PC-3 (cell line): ENCODE measurements at regions not wholly inside any gene's neighbourhood (a gene's known extent, or its start where the extent isn't known, plus 50 kb on each side); places are given as distances from the start of the nearest gene placed in this dataset.

Experiments
- ATAC-seq: fragments of 200-7000 bp; cut with Tn5 transposase; 2 replicates; pipeline ENCODE4 v1.9.1; 2020; ENCODE audit warnings: mild to moderate bottlenecking, moderate library complexity
- BruUV-seq: library from RNA; stranded (reverse); fragments of 400-500 nt; replicated peaks from 2 replicates; lab custom pipeline; 2021; lab: Mats Ljungman, UMichigan
- CTCF ChIA-PET: fragments of 300-600 bp; sonication (Branson Sonifier 250); formaldehyde crosslinking; loops from one replicate; lab custom pipeline; 2022; ENCODE audit warnings: antibody characterized with exemption; lab: Charles Lee
- POLR2A ChIA-PET: fragments of 300-600 bp; sonication (Branson Sonifier 250); formaldehyde crosslinking; loops from one replicate; lab custom pipeline; 2022; ENCODE audit warnings: antibody characterized with exemption; ENCODE audit not compliant: unreplicated experiment; lab: Charles Lee
- DNase-seq: peaks from one replicate; pipeline ENCODE4 v3.0.0-alpha.2; 2015
- H2AFZ ChIP-seq: fragments of 300-600 bp; sonication (generic); 2 replicates; pipeline ENCODE4 v1.6.0; 2016; ENCODE audit warnings: antibody characterized with exemption, low read length
- H3F3A ChIP-seq: fragments of 300-600 bp; sonication (generic); one replicate; pipeline ENCODE4 v1.6.0; 2017; ENCODE audit warnings: antibody characterized with exemption, low read length, control low read depth, mild to moderate bottlenecking; ENCODE audit not compliant: unreplicated experiment
- H3K27ac ChIP-seq: fragments of 300-600 bp; sonication (generic); 2 replicates; pipeline ENCODE4 v1.5.1; 2016; ENCODE audit warnings: mild to moderate bottlenecking, low read length
- H3K27me3 ChIP-seq: fragments of 300-600 bp; sonication (generic); 2 replicates; pipeline ENCODE4 v1.6.1; 2016; ENCODE audit warnings: low read length, mixed read lengths
- H3K36me3 ChIP-seq: fragments of 300-600 bp; sonication (generic); 2 replicates; pipeline ENCODE4 v1.6.1; 2016; ENCODE audit warnings: low read depth, mixed run types, low read length, mixed read lengths
- H3K4me1 ChIP-seq: fragments of 300-600 bp; sonication (generic); 2 replicates; pipeline ENCODE4 v1.5.1; 2016; ENCODE audit warnings: low read length; ENCODE audit not compliant: insufficient read depth
- H3K4me2 ChIP-seq: fragments of 300-600 bp; sonication (generic); 2 replicates; pipeline ENCODE4 v1.6.0; 2016; ENCODE audit warnings: low read length
- H3K4me3 ChIP-seq: fragments of 300-600 bp; sonication (generic); 2 replicates; pipeline ENCODE4 v1.5.1; 2016; ENCODE audit warnings: mild to moderate bottlenecking, low read length, mixed read lengths
- H3K79me2 ChIP-seq: fragments of 300-600 bp; sonication (generic); 2 replicates; pipeline ENCODE4 v1.6.1; 2017; ENCODE audit warnings: low read length, mixed read lengths
- H3K9ac ChIP-seq: fragments of 300-600 bp; sonication (generic); 2 replicates; pipeline ENCODE4 v1.6.0; 2016; ENCODE audit warnings: mild to moderate bottlenecking, low read length
- H3K9me2 ChIP-seq: fragments of 300-600 bp; sonication (generic); replicated peaks from 2 replicates; pipeline ENCODE4 v1.6.1; 2016; ENCODE audit warnings: mixed run types, low read length, mixed read lengths
- H3K9me3 ChIP-seq: fragments of 300-600 bp; sonication (generic); 2 replicates; pipeline ENCODE4 v1.6.1; 2016; ENCODE audit warnings: low read length, mixed read lengths
- H4K20me1 ChIP-seq: fragments of 300-600 bp; sonication (generic); 2 replicates; pipeline ENCODE4 v1.6.1; 2016; ENCODE audit warnings: low read length, mixed read lengths
- CTCF ChIP-seq: fragments of 300-600 bp; sonication (generic); conservative IDR thresholded peaks from 2 replicates; pipeline ENCODE4 v1.5.1; 2017; ENCODE audit warnings: antibody characterized with exemption, low read depth, mild to moderate bottlenecking, low read length
- EZH2 ChIP-seq: fragments of 300-600 bp; sonication (generic); IDR thresholded peaks from one replicate; pipeline ENCODE4 v1.6.1; 2017; ENCODE audit warnings: antibody characterized with exemption, mild to moderate bottlenecking, low read length; ENCODE audit not compliant: unreplicated experiment
- EZH2phosphoT487 ChIP-seq: fragments of 300-600 bp; sonication (generic); IDR thresholded peaks from 2 replicates; pipeline ENCODE4 v1.6.1; 2018; ENCODE audit warnings: mild to moderate bottlenecking, antibody characterized with exemption, low read length, borderline replicate concordance
- intact Hi-C: fragments of 100-400 bp; cut with micrococcal nuclease; formaldehyde crosslinking; loops from 2 replicates; pipeline ENCODE4 v1.9.0; 2023

GRCh38 chr5:97627272-97627671 lies 444.2 kb upstream of the RIOK2 start:
- H3K27me3 ChIP-seq: no peaks in the 10 kb centered on the region
- POLR2A ChIA-PET: no interaction called here
- intact Hi-C loops: no loop called here
- no peak for TF ChIP-seq CTCF
- TF ChIP-seq EZH2: no peak
- no peak for TF ChIP-seq EZH2phosphoT487
- H4K20me1 ChIP-seq: no peaks in the 10 kb centered on the region
- no peaks in the 10 kb centered on the region for H3K4me1 ChIP-seq
- no peaks in the 10 kb centered on the region for H3K36me3 ChIP-seq
- BruUV-seq: no TSS peak
- ATAC-seq (no peak), DNase-seq (no peak)
- H3K79me2 ChIP-seq: no peaks in the 10 kb centered on the region
- H3K9me2 ChIP-seq: no peaks in the 10 kb centered on the region
- H2AFZ ChIP-seq: no peak overlapping the region
- H3K9ac ChIP-seq: no peak overlapping the region
- H3K4me2 ChIP-seq: no peak overlapping the region
- H3K9me3 ChIP-seq: no peaks in the 10 kb centered on the region
- no peaks in the 10 kb centered on the region for H3F3A ChIP-seq
- H3K27ac ChIP-seq: no peak overlapping the region
- no peak overlapping the region for H3K4me3 ChIP-seq
- CTCF ChIA-PET: no interaction called here

DNA sequence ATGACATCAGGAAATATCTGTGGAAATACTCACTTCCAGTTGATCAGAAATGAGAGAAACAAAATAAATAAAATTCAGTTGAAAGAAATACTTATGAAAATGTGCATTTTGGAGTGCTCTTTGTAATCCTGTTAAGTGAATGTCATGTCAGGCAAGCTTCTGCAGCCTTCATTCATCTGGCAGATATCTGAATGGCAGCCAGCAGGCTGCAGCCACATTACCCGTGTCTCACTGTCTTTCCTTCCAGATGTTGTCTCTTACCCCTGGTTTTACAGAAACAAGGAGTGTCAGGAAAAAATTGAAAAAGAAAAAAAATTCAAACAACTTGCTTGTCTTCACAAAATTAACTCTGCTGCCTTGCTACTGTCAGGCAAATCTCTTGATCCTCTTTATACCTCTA lies 445.0 kb upstream of the RIOK2 start:
- BruUV-seq: no TSS peak
- Histone ChIP-seq H3K27ac (no peak overlapping the region), H3K9ac (no peak overlapping the region), H4K20me1 (no peaks in the 10 kb centered on the region), H3F3A (no peaks in the 10 kb centered on the region), H2AFZ (no peak overlapping the region), H3K79me2 (no peaks in the 10 kb centered on the region), H3K4me2 (no peak overlapping the region), H3K9me2 (no peaks in the 10 kb centered on the region), H3K4me1 (no peaks in the 10 kb centered on the region), H3K9me3 (no peaks in the 10 kb centered on the region), H3K4me3 (no peak overlapping the region), H3K36me3 (no peaks in the 10 kb centered on the region), H3K27me3 (no peaks in the 10 kb centered on the region)
- ChIA-PET POLR2A (no interaction called here), CTCF (no interaction called here)
- DNase-seq (no peak), ATAC-seq (no peak)
- intact Hi-C loops: no loop called here
- TF ChIP-seq EZH2: no peak
- no peak for TF ChIP-seq CTCF

GRCh38 chr5:97628807-97629206 lies 445.8 kb upstream of the RIOK2 start:
- Histone ChIP-seq H3K27ac (no peak overlapping the region), H3K4me3 (no peak overlapping the region), H3K9me2 (no peaks in the 10 kb centered on the region), H3K27me3 (no peaks in the 10 kb centered on the region), H3K4me1 (no peaks in the 10 kb centered on the region), H3K4me2 (no peak overlapping the region), H3K36me3 (no peaks in the 10 kb centered on the region), H4K20me1 (no peaks in the 10 kb centered on the region), H3K9me3 (no peaks in the 10 kb centered on the region), H2AFZ (no peak overlapping the region), H3K9ac (no peak overlapping the region), H3F3A (no peaks in the 10 kb centered on the region), H3K79me2 (no peaks in the 10 kb centered on the region)
- BruUV-seq: no TSS peak
- intact Hi-C loops: no loop called here
- ChIA-PET POLR2A (no interaction called here), CTCF (no interaction called here)
- no peak for DNase-seq
- TF ChIP-seq EZH2phosphoT487 (no peak), EZH2 (no peak), CTCF (no peak)
- no peak for ATAC-seq
